ENCODE measurements at regions not wholly inside any gene's neighbourhood (a gene's known extent, or its start where the extent isn't known, plus 50 kb on each side); places are given as distances from the start of the nearest gene placed in this dataset.

- intact Hi-C loops (cut with micrococcal nuclease) = loop anchor here (1.0 to 10.0 kb wide), 2 partner anchors 70 to 157 kb away; no protein-coding TSS in a partner anchor
- H3K27ac ChIP-seq (ENCODE audit: low read depth, low read length) = no peak overlapping the region
- H3K79me2 ChIP-seq (ENCODE audit: insufficient read depth, low read length) = no peaks in the 10 kb centered on the region
- DNase-seq (ENCODE audit: low read depth, low spot score) (peak; percentile 68), ATAC-seq (peak; percentile 97)
- H3K4me2 ChIP-seq (ENCODE audit: low read length) = peak overlapping the region; percentile 39
- no peaks in the 10 kb centered on the region for H3K36me3 ChIP-seq (ENCODE audit: control insufficient read depth in 1 of 2, insufficient read depth in 2 of 2, low read length in 2 of 2)
- no peak overlapping the region for H3K4me3 ChIP-seq (replicated peaks in 1 of 2; ENCODE audit: low read depth in 1 of 2, low read length in 2 of 2)
- H3K9me2 ChIP-seq (ENCODE audit: insufficient read depth) = no peaks in the 10 kb centered on the region
- H4K20me1 ChIP-seq (ENCODE audit: insufficient read depth) = no peaks in the 10 kb centered on the region
- TF ChIP-seq CTCF (IDR thresholded peaks at IDR 0.05 in 2 of 3, conservative IDR thresholded peaks at IDR 0.05 in 1 of 3; ENCODE audit: borderline replicate concordance in 1 of 3, insufficient read depth in 1 of 3, low read depth in 2 of 3, low read length in 2 of 3) (peak; percentile 87 to 98 (median 97)), RAD21 (IDR thresholded peaks at IDR 0.05; ENCODE audit: low read depth) (peak; percentile 93), YY1 (IDR thresholded peaks at IDR 0.05; ENCODE audit: extremely low read depth, insufficient replicate concordance, low read depth, low read length) (peak; percentile 20), POLR2A (IDR thresholded peaks at IDR 0.05; ENCODE audit: borderline replicate concordance, extremely low read depth, insufficient read depth, insufficient read length) (no peak), JUND (IDR thresholded peaks at IDR 0.05) (no peak), CBX3 (IDR thresholded peaks at IDR 0.05; ENCODE audit: low read depth) (peak; percentile 80)
- BruUV-seq (replicated peaks) = no TSS peak
- H3K27me3 ChIP-seq (ENCODE audit: insufficient read depth, low read length) = peaks cover 5% of the 10 kb centered on the region; the same call in 1 of the 2 replicates
- ChIA-PET RAD21 (ENCODE audit: low non-redundant PET in 1 of 2, low total read pairs in 2 of 2, uncharacterized antibody in 2 of 2, unreplicated experiment in 2 of 2) (interaction anchor here in 1 of 2 experiments (1.5 kb wide), 1 partner anchor 161 kb away, joined by 5 read pairs; no protein-coding TSS in a partner anchor), POLR2A (no interaction called here), CTCF (interaction anchor here (0.6 to 2.7 kb wide), 8 partner anchors 9 to 162 kb away, joined by 3 to 13 read pairs (median 4); no protein-coding TSS in a partner anchor)
- H3K4me1 ChIP-seq (ENCODE audit: control insufficient read depth in 1 of 2, insufficient read depth in 2 of 2, low read length in 2 of 2) = peaks cover 0 to 7% of the 10 kb centered on the region in 2 experiments; a peak in 1 of 4 replicates
- H3K9me3 ChIP-seq (ENCODE audit: control insufficient read depth in 1 of 2, insufficient read depth in 1 of 2, low read depth in 1 of 2, low read length in 2 of 2) = peaks cover 0 to 6% of the 10 kb centered on the region in 2 experiments; a peak in 1 of 4 replicates
- peak overlapping the region; percentile 70 for H2AFZ ChIP-seq (ENCODE audit: low read depth, low read length, poor library complexity, severe bottlenecking)
- no peak overlapping the region for H3K9ac ChIP-seq (ENCODE audit: low read length)
These were observed 63.9 kb upstream of the LOXL4 start for GRCh38 chr10:98331885-98332284.

- CTCF ChIA-PET = interaction anchor here (1.4 to 2.7 kb wide), 3 partner anchors 8 to 161 kb away, joined by 4 to 10 read pairs (median 5); no protein-coding TSS in a partner anchor
- RAD21 ChIA-PET (ENCODE audit: low non-redundant PET in 1 of 2, low total read pairs in 2 of 2, uncharacterized antibody in 2 of 2, unreplicated experiment in 2 of 2) = interaction anchor here in 1 of 2 experiments (1.5 kb wide), 1 partner anchor 160 kb away, joined by 5 read pairs; no protein-coding TSS in a partner anchor
- ATAC-seq = no peak
- no TSS peak for BruUV-seq (replicated peaks)
- Histone ChIP-seq H4K20me1 (ENCODE audit: insufficient read depth) (no peaks in the 10 kb centered on the region), H3K9ac (ENCODE audit: low read length) (no peak overlapping the region), H3K27me3 (ENCODE audit: insufficient read depth, low read length) (peaks cover 5% of the 10 kb centered on the region; the same call in 1 of the 2 replicates), H3K9me2 (ENCODE audit: insufficient read depth) (no peaks in the 10 kb centered on the region), H3K4me2 (ENCODE audit: low read length) (no peak overlapping the region), H3K9me3 (ENCODE audit: control insufficient read depth in 1 of 2, insufficient read depth in 1 of 2, low read depth in 1 of 2, low read length in 2 of 2) (peaks cover 0 to 6% of the 10 kb centered on the region in 2 experiments; a peak in 1 of 4 replicates), H3K4me3 (replicated peaks in 1 of 2; ENCODE audit: low read depth in 1 of 2, low read length in 2 of 2) (no peak overlapping the region), H3K4me1 (ENCODE audit: control insufficient read depth in 1 of 2, insufficient read depth in 2 of 2, low read length in 2 of 2) (peaks cover 0 to 7% of the 10 kb centered on the region in 2 experiments; a peak in 1 of 4 replicates), H3K79me2 (ENCODE audit: insufficient read depth, low read length) (no peaks in the 10 kb centered on the region), H3K36me3 (ENCODE audit: control insufficient read depth in 1 of 2, insufficient read depth in 2 of 2, low read length in 2 of 2) (no peaks in the 10 kb centered on the region), H2AFZ (ENCODE audit: low read depth, low read length, poor library complexity, severe bottlenecking) (no peak overlapping the region), H3K27ac (ENCODE audit: low read depth, low read length) (no peak overlapping the region)
- DNase-seq (ENCODE audit: low read depth, low spot score) = no peak
- POLR2A ChIA-PET = no interaction called here
- intact Hi-C loops (cut with micrococcal nuclease) = loop anchor here (10.0 kb wide), 1 partner anchor 156 kb away; no protein-coding TSS in a partner anchor
- TF ChIP-seq POLR2AphosphoS5 (IDR thresholded peaks at IDR 0.05; ENCODE audit: low read depth, low read length) (no peak), JUND (IDR thresholded peaks at IDR 0.05) (no peak), ZNF274 (IDR thresholded peaks at IDR 0.05; ENCODE audit: low read depth, low read length) (no peak), YY1 (IDR thresholded peaks at IDR 0.05; ENCODE audit: extremely low read depth, insufficient replicate concordance, low read depth, low read length) (no peak), SIN3A (IDR thresholded peaks at IDR 0.05; ENCODE audit: low read depth) (no peak), RAD21 (IDR thresholded peaks at IDR 0.05; ENCODE audit: low read depth) (no peak), CTCF (IDR thresholded peaks at IDR 0.05 in 2 of 3, conservative IDR thresholded peaks at IDR 0.05 in 1 of 3; ENCODE audit: borderline replicate concordance in 1 of 3, insufficient read depth in 1 of 3, low read depth in 2 of 3, low read length in 2 of 3) (no peak), EGR1 (IDR thresholded peaks at IDR 0.05; ENCODE audit: low read depth) (no peak), TCF7L2 (IDR thresholded peaks at IDR 0.05; ENCODE audit: borderline replicate concordance, extremely low read depth, insufficient read depth, insufficient read length) (no peak), CBX3 (IDR thresholded peaks at IDR 0.05; ENCODE audit: low read depth) (no peak), EZH2 (IDR thresholded peaks at IDR 0.05) (no peak), CEBPB (IDR thresholded peaks at IDR 0.05; ENCODE audit: low read depth) (no peak), MAX (IDR thresholded peaks at IDR 0.05) (no peak), ZFX (IDR thresholded peaks at IDR 0.05) (no peak)
These were observed 63.0 kb upstream of the LOXL4 start for GRCh38 chr10:98330987-98331386.

All from HCT116 (cell line).